Endothelial cell of umbilical vein (primary cell): ENCODE measurements at regions not wholly inside any gene's neighbourhood (a gene's known extent, or its start where the extent isn't known, plus 50 kb on each side); places are given as distances from the start of the nearest gene placed in this dataset.

Experiments used
- BruUV-seq: library from RNA; stranded (reverse); fragments of 400-500 nt; replicated peaks from 2 replicates; lab custom pipeline; 2021; lab: Mats Ljungman, UMichigan
- CTCF ChIA-PET: fragments of 300-600, 350-600 bp; sonication (Branson Sonifier 250); formaldehyde crosslinking; loops from one replicate; lab custom pipeline; 2021; ENCODE audit warnings: antibody characterized with exemption, inconsistent platforms; lab: Charles Lee
- POLR2A ChIA-PET: fragments of 300-600, 350-600 bp; sonication (Branson Sonifier 250); formaldehyde crosslinking; loops from one replicate; lab custom pipeline; 2021; ENCODE audit warnings: antibody characterized with exemption, inconsistent platforms; lab: Charles Lee
- DNase-seq: peaks from one replicate; pipeline ENCODE4 v3.0.0-alpha.2; 2011; ENCODE audit warnings: low read depth, low spot score
- FAIRE-seq: peaks from 2 replicates; lab custom pipeline; 2011; peaks lifted over from hg19 to GRCh38; lab: Jason Lieb, UNC
- H2AFZ ChIP-seq: 2 replicates; pipeline ENCODE4 v1.6.0; 2012; ENCODE audit warnings: low read depth, low read length, control low read depth, inconsistent platforms
- H3K27ac ChIP-seq: 2 replicates; pipeline ENCODE4 v1.5.1; 2011; ENCODE audit warnings: low read depth, mild to moderate bottlenecking, control low read depth, low read length, moderate library complexity; ENCODE audit not compliant: insufficient read depth
- H3K27me3 ChIP-seq, 2 experiments: 2 replicates each; pipeline versions ENCODE4 v1.6.0 to v1.6.1; 2011; ENCODE audit warnings: low read length in 2 of 2, mixed read lengths in 1 of 2; ENCODE audit not compliant: control insufficient read depth in 2 of 2, insufficient read depth in 2 of 2
- H3K36me3 ChIP-seq, 2 experiments: 2 replicates in 1 of 2; 3 replicates in 1 of 2; pipeline ENCODE4 v1.5.1; 2011; ENCODE audit warnings: low read length in 2 of 2, mild to moderate bottlenecking in 1 of 2, moderate library complexity in 1 of 2; ENCODE audit not compliant: control insufficient read depth in 2 of 2, insufficient read depth in 2 of 2; ENCODE audit errors: extremely low read depth in 1 of 2
- H3K4me1 ChIP-seq: 3 replicates; pipeline ENCODE4 v1.5.1; 2011; ENCODE audit warnings: mild to moderate bottlenecking, low read length; ENCODE audit not compliant: control insufficient read depth, insufficient read depth; ENCODE audit errors: extremely low read depth
- H3K4me2 ChIP-seq: 2 replicates; pipeline ENCODE4 v1.6.1; 2011; ENCODE audit warnings: low read length, control low read depth, mixed read lengths; ENCODE audit not compliant: insufficient read depth
- H3K4me3 ChIP-seq, 3 experiments: fragments of 200-600 bp in 1 of 3; sonication (generic), shearing (Covaris generic) in 1 of 3; replicated peaks in 1 of 3; 2 replicates each; pipeline ENCODE4 v1.5.1; 2011 to 2016; ENCODE audit warnings: control low read depth in 3 of 3, low read length in 3 of 3, mild to moderate bottlenecking in 2 of 3, inconsistent platforms in 1 of 3, low read depth in 1 of 3, moderate library complexity in 1 of 3; ENCODE audit not compliant: insufficient read depth in 1 of 3
- H3K79me2 ChIP-seq: 2 replicates; pipeline ENCODE4 v1.6.0; 2012; ENCODE audit warnings: low read length, inconsistent platforms; ENCODE audit not compliant: control insufficient read depth, insufficient read depth
- H3K9ac ChIP-seq: replicated peaks from 2 replicates; pipeline ENCODE3; 2011; ENCODE audit warnings: low read length, control low read depth; ENCODE audit not compliant: insufficient read depth; ENCODE audit errors: extremely low read depth
- H3K9me1 ChIP-seq: replicated peaks from 3 replicates; pipeline ENCODE4 v1.6.0; 2011; ENCODE audit warnings: mild to moderate bottlenecking, low read length; ENCODE audit not compliant: control insufficient read depth, insufficient read depth; ENCODE audit errors: extremely low read depth
- H3K9me3 ChIP-seq: replicated peaks from 2 replicates; pipeline ENCODE4 v1.5.1; 2012; ENCODE audit warnings: low read length, inconsistent platforms; ENCODE audit not compliant: control insufficient read depth, insufficient read depth
- H4K20me1 ChIP-seq: replicated peaks from 2 replicates; pipeline ENCODE3; 2011; ENCODE audit warnings: mild to moderate bottlenecking, low read length; ENCODE audit not compliant: control insufficient read depth, insufficient read depth; ENCODE audit errors: extremely low read depth
- EZH2 ChIP-seq: IDR thresholded peaks from 2 replicates; pipeline ENCODE4 v1.6.1; 2012; ENCODE audit warnings: borderline replicate concordance, low read depth, mild to moderate bottlenecking, moderate library complexity, low read length, inconsistent platforms; ENCODE audit not compliant: severe bottlenecking
- FOS ChIP-seq: IDR thresholded peaks from 2 replicates; pipeline ENCODE4 v1.6.1; 2011; ENCODE audit warnings: mild to moderate bottlenecking, low read length, moderate library complexity, borderline replicate concordance; ENCODE audit not compliant: insufficient read depth
- GATA2 ChIP-seq: IDR thresholded peaks from 2 replicates; pipeline ENCODE4 v1.7.0; 2011; ENCODE audit warnings: low read depth, mild to moderate bottlenecking, moderate library complexity, mixed read lengths, low read length; ENCODE audit not compliant: insufficient read length, insufficient read depth
- JUN ChIP-seq: IDR thresholded peaks from 2 replicates; pipeline ENCODE4 v1.6.1; 2011; ENCODE audit warnings: borderline replicate concordance, low read depth; ENCODE audit not compliant: insufficient read length, insufficient read depth
- MYC ChIP-seq: IDR thresholded peaks from one replicate; pipeline ENCODE4 v1.6.1; 2011; ENCODE audit warnings: mild to moderate bottlenecking, low read depth, low read length
- POLR2AphosphoS5 ChIP-seq: IDR thresholded peaks from 2 replicates; pipeline ENCODE4 v1.6.1; 2012; ENCODE audit warnings: low read depth, mild to moderate bottlenecking, control low read depth, low read length, moderate library complexity; ENCODE audit not compliant: insufficient read depth
- dilution Hi-C: fragments of 300-500 bp; cut with MboI; formaldehyde crosslinking; loops from one replicate; pipeline ENCODE4 v1.15.0; 2019; ENCODE audit warnings: low sequenced_read_pairs; ENCODE audit not compliant: extremely low pct_ligation_motif_present
- intact Hi-C: fragments of 100-400 bp; cut with micrococcal nuclease; formaldehyde crosslinking; loops from one replicate; pipeline ENCODE4 v1.10.0; 2022
- TF ChIP-seq, protein P1 (sequence below), 2 donors: IDR thresholded peaks; 1 replicate in 1 of 2; 2 replicates in 1 of 2; pipeline ENCODE4 v1.5.1; 2011; ENCODE audit warnings: low read length in 2 of 2, mild to moderate bottlenecking in 2 of 2, moderate library complexity in 2 of 2, control low read depth in 1 of 2, inconsistent platforms in 1 of 2, low read depth in 1 of 2; ENCODE audit not compliant: insufficient read depth in 1 of 2; ENCODE audit errors: extremely low read depth in 1 of 2

DNA sequence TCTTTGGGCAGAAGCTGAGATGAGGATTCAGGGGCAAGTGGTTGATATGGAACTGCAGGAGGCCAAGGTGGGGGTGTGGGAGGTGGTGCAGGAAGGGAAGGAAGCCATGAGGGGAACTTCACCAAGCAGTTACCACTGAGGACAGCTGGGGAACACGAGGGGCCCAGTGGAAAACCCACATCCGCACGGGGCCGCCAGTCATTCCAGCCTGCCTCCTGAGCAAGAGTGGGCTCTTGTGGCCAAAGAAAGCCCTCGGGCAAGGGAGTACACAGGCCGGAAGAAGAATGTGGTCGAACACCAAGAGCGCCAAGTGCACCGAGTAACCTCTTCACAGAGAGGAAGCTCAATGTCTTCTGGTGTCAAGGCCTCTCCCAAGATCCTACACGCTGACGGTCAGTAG, 252.2 kb upstream of the FOXN3 start:
- intact Hi-C loops: no loop called here
- CTCF ChIA-PET: no interaction called here
- Histone ChIP-seq H3K27ac (no peak overlapping the region), H3K4me1 (no peaks in the 10 kb centered on the region), H2AFZ (no peak overlapping the region), H3K9me1 (no peaks in the 10 kb centered on the region), H3K9ac (no peak overlapping the region), H3K36me3 (no peaks in the 10 kb centered on the region), H4K20me1 (no peaks in the 10 kb centered on the region), H3K27me3 (no peaks in the 10 kb centered on the region), H3K4me2 (no peak overlapping the region), H3K9me3 (no peaks in the 10 kb centered on the region), H3K4me3 (no peak overlapping the region), H3K79me2 (no peaks in the 10 kb centered on the region)
- no peak for TF ChIP-seq MYC
- TF ChIP-seq EZH2: no peak
- TF ChIP-seq, protein P1, sequence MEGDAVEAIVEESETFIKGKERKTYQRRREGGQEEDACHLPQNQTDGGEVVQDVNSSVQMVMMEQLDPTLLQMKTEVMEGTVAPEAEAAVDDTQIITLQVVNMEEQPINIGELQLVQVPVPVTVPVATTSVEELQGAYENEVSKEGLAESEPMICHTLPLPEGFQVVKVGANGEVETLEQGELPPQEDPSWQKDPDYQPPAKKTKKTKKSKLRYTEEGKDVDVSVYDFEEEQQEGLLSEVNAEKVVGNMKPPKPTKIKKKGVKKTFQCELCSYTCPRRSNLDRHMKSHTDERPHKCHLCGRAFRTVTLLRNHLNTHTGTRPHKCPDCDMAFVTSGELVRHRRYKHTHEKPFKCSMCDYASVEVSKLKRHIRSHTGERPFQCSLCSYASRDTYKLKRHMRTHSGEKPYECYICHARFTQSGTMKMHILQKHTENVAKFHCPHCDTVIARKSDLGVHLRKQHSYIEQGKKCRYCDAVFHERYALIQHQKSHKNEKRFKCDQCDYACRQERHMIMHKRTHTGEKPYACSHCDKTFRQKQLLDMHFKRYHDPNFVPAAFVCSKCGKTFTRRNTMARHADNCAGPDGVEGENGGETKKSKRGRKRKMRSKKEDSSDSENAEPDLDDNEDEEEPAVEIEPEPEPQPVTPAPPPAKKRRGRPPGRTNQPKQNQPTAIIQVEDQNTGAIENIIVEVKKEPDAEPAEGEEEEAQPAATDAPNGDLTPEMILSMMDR (IDR thresholded peaks at IDR 0.05; ENCODE audit: extremely low read depth in 1 of 2, insufficient read depth in 1 of 2, low read depth in 1 of 2, low read length in 2 of 2): no peak
- no peak for TF ChIP-seq POLR2AphosphoS5
- no peak for TF ChIP-seq GATA2
- no peak for TF ChIP-seq JUN
- TF ChIP-seq FOS: no peak
- POLR2A ChIA-PET: no interaction called here
- dilution Hi-C loops: no loop called here
- FAIRE-seq: no peak
- no TSS peak for BruUV-seq
- no peak for DNase-seq
